ENCODE measurements at regions not wholly inside any gene's neighbourhood (a gene's known extent, or its start where the extent isn't known, plus 50 kb on each side); places are given as distances from the start of the nearest gene placed in this dataset.
"Not testable (repeated sequence)": the region's sequence is repeated elsewhere in the genome, so short reads cannot be mapped to it uniquely, and the experiment has no call there.

DNA sequence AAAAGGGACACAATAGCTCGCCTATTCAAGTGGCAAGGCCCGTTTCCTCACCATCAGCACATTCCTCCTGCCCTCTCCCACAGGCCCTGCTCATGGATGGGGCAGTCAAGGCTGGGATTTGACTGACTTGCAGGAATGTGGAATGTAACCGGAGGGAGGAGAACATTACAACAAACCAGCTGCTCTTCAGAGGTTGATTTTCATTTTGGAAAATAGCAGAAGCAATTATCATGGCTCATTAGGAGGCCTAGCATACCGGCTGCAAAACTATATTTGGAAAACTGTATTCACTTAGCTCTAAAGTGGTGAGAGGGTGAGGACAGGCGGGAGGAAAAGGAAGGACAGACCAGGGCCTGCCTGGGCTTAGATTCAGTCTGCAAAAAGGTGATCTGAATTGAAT is 283.7 kb downstream of the CD83 start:
- no peak for DNase-seq

DNA sequence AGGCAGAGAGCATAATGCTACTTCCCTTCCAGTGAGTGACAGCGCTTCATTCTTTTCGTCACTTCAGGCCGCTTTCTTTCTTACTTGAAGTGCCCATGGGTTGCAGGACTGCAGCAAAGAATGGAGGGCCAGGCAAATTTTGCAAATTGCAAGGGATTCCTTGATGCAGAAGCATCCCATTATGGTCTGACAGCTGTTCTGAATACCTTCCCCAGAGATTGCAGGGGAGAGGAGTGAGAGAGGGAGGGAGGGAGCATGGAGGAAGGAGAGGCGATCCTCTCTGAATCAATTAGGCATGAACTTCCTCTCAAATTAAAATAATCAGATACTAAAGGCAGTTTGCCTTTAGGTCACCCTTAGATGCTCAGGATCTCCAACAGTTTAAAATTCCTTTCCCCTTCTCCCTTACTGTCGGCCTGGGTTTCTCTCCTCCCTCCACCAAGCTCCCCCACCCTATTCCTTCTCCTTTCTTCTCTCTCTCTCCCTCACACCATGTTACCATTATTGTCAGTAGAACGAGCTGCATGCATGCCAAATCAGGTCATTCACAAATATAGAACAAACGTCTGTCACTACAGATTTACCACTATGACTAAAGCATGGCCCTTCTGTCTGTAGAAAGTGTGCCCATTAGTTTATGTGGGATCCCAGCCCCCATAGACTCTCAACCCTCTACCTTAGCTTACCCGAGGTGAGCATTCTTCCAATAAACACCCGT is 289.2 kb downstream of the CD83 start:
- no peak for DNase-seq

DNA sequence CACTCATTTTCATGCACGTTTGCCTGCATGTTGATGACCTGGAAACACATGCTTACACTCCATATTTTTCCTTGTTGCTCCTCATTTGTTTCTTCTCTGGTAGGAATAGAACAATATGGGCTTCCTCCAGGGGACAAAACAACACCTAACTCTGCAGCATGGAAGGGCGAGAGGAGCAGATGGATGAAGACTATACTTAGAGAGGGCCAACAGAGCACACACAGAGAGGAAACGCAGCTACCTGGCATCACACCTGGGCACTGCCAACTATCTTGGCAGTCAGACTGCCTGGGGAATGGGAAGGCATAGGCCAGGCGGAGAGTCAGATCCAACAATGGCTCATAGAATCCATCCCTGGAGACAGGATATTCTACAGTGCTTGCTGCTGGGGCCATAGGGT is 290.9 kb downstream of the CD83 start:
- DNase-seq = no peak

DNA sequence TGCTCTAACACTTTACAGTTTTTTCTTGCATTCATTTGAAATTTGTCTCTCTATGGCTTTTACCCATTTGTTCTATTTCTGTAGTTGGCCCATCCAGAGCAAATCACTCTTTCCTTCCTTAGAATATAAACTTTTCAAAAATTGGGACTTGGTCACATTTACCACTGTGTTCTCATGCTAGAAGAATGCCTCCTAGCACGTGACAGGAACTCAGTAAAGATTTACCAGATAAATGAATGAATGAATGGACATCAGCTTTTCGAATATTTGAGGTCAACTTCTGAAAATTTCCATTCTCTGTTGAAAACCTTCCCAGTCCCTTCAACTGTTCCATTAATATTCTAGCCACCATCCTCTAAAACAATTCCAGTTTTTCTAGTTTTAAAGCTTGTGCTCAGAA is 294.5 kb downstream of the CD83 start:
- no peak for DNase-seq

DNA sequence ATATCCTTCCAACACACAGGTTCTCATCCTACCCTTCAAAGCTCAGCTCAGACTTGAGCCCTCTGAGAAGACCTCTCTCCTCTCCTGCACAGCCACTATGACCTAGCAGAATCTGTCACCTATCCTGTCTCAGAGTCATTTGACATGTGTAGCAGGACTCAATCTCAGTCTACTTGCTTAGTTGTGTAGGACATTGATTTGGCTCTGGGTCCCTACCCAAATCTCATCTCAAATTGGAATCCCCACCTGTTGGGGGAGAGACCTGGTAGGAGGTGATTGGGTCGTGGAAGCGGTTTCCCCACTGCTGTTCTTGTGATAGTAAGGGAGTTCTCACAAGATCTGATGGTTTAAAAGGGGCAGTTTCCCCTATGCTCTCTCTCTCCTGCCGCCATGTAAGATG is 297.9 kb downstream of the CD83 start:
- DNase-seq = no peak

DNA sequence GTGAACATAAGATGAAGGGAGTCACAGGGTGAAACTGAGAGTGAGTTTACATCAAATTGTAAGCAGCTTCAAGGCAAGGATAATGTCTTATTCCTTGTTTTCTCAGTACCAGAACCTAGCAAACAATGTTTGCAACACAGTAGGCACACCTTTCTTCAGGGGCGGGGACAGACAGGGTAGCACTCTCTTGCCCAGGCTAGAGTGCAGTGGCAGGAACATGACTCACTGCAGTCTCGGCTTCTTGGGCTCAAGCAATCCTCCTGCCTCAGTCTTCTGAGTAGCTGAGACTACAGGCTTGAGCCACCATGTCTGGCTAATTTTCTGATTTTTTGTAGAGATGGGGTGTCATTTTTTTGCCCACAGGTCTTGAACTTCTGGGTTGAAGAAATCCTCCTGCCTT is 299.8 kb downstream of the CD83 start:
- DNase-seq = no peak

DNA sequence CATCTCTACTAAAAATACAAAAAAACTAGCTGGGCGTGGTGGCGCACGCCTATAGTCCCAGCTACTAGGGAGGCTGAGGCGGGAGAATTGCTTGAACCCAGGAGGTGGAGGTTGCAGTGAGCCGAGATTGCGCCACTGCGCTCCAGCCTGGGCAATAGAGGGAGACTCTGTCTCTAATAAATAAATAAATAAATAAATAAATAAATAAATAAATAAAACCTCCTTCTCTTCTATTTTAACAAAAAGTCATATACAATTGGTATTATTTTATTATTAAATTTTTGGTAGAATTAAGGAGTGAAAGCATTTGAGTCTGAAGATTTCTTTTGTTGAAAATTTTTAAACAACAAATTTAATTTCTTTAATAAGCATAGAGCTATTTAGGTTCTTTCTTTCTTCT is 301.7 kb downstream of the CD83 start:
- not testable (repeated sequence) for DNase-seq

DNA sequence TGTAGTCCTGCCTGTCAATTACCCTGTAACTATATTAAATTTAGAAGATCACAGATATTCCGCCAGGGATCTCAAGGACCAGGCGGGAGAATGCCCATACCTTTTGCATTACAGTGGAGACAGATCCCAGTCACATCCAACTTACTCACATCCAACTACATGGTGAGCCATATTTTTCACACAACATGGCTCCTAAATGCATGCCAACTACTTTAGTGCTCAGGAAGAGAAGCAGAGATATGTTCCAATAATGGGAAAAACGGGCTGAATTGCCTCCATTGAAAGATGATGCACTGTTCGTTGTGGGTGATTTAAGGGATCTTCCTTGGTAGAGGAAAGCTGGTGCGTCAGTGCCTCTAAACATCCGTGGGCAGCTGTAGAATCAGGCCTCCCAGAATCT is 304.5 kb downstream of the CD83 start:
- DNase-seq = no peak

DNA sequence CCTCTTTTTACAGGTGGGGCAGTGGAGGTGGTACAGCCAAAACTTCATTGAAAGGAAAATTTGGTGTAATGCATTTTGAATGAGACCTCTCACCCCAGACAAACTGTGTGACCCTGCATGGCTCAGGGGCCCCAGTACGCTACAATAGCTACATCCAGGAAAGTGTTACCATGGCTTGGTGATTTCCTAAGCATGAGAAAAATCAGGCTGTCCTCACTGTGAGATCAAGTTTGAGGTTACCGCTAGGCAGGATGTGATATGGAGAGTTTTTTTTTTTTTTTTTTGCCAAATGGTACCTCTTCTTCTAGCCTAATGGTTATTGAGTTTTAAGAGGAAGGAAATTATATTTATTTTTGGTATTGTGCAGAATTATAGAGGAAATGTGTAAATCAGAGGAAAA is 305.3 kb downstream of the CD83 start:
- DNase-seq = no peak

DNA sequence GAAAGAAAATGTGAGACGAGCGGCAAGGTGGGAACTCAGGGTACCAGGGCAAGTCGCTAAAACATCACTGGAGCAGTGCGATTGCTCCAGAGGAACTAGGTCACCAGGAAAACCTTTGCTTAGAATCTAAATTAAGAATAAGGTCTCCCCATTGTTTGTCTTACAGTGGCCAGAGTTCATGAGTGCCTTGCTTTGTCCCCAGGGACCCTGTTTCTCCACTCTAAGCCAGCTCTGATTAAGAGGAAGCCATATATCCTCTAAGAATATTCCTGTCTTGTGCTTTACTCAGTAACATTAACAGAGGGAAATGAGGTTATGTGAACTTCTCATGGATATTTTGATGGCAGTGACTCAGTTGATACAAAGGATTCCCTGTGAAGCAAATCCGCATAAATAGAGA is 305.8 kb downstream of the CD83 start:
- DNase-seq = no peak

DNA sequence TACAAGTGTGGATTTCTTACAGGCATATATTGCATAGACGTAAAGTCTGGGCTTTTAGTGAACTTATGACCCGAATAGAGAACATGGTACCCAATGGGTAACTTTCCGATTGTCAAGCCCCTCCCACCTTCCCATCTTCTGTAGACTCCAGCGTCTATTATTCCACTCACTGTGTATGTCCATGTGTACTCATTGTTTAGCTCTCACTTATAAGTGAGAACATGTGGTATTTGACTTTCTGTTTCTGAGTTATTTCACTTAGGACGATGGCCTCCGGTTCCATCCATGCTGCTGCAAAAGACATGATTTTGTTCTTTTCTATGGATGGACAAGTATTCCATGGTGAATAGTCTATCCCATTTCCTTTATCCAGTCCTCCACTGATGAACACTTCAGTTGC is 306.4 kb downstream of the CD83 start:
- no peak for DNase-seq

DNA sequence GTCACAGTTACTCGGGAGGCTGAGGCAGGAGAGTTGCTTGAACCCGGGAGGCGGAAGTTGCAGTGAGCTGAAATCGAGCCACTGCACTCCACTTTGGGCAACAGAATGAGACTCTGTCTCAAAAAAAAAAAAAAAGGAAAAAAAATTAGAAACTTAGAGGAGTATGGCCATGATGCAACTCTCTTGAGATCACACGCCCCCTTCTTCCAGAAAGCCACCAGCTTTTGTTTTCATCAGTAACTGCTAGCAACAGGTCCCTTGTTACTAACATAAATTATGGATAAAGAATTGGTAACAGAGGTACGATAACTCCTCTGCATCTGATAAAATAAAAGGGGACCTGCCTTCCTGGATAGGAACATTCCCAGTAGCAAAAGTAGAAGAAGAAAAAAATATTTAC is 308.2 kb downstream of the CD83 start:
- DNase-seq = no peak

DNA sequence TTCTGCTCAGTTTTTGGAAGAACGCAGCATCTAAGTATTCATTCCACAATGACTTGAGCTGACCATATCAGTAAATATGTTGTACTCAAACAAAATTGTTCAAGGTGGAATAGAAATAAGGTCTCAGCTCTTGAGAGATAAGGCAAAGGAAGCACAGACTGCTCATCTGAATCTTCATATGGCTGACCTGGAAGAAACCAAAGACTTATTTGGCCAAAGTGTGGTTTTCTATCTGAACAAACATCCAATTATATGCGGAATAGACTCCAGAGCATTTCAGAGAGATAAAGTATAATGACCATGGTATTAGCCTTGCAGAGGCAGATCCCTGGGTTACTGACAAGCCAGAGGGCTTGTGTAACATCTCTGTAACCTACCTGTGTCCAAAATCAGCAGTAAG is 308.7 kb downstream of the CD83 start:
- DNase-seq = no peak

DNA sequence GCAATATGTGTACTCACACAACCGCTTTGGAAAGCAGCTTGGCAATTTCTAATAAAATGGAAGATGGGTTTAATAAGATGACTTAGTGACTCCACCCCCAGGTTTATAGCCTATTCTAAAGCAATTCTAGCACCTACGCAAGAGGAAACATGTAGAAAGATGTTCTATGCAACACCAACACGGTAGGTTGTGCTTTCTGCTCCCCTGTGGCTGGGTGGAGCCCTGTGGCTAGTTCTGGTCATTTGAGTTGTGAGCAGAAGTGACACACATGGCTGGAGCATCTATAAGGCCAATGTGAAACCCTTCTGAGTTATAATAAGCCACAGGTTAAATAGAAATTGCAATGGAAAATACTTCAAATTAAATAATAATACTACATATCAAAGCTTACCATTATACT is 310.7 kb downstream of the CD83 start:
- no peak for DNase-seq

DNA sequence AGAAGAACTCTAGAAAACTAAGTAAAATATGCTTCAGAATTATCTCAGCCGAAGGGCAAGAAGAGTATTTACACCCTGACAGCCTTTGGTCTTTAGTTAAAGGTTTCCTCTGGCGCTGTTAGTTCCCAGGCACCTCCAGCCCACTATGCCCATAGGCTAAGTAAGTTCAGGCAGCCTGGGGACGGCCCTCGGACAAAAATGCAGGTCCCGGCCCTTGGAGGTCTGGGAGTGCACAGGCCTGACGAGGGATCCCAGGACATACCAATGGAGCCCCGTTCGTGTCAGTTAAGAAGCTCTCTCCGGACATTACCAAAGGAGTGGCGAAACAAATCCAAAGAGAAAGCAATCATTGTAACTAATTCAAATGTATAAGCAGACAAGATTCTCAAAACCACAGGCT is 311.8 kb downstream of the CD83 start:
- no peak for DNase-seq

DNA sequence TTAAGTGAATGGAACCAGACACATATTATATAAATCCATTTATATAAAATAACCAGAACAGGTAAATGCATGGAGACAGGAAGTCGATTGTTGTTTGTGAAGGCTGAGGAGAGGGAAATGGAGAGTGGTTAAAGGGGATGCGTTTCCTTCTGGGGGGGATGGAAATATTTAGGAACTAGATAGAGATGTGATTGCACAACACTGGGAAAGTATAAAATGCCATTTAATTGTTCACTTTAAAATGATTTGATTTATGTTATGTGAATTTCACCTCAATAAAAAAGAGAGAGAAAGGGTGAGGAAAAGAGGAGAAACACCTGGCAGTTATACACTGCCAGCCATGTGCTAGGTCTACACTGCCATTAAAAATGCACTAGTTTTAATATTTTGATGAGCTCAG is 312.6 kb downstream of the CD83 start:
- no peak for DNase-seq

DNA sequence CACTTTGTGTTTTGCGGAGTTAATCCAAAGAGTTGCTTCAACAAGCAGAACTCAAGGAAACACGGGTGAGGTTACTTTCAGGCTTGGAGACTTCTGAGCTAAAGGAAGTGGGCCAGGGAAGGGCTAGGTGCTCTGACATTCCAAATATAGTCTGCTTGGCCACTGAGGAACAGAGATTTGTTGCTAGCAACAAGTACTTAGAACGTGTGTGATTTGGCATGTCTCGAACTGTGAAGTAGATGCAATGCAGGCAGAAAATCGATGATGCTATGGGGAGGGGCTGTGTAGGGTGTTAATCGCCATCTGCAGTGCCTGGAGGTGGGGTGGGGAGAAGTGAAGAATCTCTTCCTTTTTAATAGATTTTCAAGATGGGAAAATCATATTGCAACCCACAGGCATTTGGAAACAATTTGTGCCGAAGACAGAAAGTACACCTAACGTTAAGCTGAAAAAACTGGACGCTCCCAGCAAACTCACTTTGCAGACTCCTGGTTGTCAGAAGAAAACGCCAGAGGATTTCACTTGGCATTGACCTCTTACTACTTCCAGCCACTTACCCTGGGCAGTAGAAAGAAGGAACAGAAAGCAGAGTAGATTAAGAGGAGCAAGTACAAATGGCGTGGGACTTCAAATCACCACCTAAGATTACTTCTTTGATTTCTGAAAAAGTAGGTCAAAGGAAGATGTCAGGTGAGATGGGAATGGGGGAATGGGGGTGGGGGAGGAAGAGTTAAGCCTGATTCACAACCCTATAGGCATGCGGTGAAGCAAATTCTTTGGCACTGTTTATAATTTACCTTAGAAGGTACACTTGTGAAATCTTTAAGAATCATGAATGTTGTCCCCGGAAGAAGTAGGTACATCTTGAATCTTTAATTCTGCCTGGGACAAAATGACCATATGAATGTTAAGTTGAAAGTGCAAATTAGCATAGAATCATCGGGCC is 314.1 kb downstream of the CD83 start:
- no peak for DNase-seq

DNA sequence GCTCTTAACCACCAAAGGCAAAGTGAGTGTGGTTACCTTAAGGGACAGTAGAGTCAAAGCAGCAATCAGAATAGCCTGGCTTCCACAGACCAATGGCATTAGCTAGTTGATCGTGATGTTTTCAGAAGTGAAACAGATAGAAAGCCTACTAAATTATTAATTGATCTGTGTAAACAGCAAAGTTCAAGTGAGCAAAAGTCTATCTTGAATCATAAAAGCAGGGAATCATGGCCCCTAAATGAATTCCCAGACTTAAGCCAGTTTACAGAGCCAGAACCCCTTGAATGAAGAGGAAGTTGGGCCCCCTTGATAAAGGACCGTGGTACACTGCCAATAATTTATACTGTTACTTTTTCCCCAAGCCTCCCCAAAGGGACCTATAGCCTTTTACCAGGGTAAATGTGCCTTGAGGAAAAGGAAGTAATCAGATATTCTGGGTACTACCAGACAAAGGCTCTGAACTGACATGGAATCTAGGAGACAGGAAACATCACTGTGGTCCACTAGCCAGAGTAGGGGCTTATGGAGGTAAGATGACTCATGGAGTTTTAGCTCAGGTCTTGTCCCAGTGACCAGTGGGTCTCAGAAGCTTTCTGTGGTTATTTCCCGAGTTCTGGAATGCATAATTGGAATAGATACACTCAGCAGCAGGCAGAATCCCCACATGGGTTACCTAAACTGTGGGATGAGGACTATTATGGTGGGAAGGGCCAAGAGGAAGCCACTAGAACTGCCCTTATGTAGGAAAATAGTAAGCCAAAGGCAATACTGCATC is 317.5 kb downstream of the CD83 start:
- DNase-seq = no peak

DNA sequence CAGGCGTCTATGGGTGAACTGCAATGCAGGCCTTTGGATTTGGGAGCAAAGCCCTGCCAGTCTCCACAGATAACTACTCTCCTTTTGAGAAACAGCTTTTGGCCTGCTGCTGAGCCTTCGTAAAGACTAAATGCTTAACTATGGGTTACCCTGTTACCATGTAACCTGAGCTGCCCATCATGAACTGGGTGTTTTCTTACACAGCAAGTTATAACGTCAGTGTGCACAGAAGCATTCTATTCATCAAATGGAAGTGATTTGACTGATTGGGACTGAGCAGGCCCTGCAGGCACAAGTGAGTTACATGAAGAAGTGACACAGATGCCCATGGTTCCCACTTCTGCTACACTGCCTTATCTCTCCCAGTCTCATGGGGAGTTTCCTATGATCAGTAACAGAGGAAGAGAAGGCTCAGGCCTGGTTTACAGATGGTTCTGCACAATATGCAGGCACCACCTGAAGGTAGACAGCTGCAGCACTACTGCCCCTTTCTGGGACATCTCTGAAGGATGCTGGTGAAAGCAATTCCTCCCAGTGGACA is 319.1 kb downstream of the CD83 start:
- no peak for DNase-seq

DNA sequence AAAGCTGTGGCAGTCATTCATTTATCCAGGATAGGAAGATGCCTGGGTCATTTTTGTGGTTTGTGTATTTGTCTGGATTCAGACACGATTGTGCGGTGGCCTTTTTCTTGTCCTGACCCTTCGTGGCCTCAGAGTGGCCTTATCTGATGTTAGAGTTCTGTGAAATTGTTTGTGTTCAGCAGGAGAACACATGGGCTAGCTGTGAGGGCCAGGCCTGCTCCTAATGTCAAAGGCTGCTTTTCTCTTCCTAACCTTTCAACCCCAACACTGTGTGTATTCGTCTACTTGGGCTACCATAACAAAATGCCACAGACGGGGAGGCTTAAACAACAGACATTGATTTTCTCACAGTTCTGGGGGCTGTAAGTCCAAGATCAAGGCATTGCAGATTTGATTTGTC is 321.8 kb downstream of the CD83 start:
- no peak for DNase-seq

DNA sequence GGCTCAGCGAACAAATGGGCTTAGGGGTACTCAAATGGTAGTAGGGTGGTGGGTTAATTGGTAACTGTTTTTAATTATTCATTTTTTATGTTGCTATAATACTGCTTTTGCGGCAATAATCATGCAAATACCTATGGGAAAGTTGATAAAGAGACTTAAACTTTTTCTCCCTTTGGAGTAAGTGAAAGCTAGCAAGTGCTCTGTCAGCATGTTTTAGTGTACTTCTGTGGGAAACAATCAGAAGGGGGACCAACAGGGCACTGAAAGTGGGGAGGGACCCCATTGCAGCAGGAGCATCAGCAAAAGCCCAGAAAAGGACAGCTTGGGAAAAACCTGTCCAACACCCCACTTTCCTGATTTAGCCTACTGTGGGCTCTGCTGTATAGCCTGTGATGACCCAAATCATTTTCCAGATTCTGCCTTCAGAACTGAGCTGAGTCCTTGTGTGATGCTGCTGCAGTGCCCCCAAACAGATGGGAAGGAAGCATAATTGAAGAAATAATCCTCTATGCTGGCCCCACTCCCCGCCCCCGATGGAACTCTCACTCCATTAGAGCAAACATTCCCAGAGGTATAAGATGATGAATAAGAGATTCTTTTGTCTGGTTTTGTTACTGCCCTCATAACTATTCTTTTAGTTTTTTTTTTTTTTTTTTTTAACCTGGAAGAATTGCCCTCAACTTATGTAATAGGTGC is 322.8 kb downstream of the CD83 start:
- no peak for DNase-seq

DNA sequence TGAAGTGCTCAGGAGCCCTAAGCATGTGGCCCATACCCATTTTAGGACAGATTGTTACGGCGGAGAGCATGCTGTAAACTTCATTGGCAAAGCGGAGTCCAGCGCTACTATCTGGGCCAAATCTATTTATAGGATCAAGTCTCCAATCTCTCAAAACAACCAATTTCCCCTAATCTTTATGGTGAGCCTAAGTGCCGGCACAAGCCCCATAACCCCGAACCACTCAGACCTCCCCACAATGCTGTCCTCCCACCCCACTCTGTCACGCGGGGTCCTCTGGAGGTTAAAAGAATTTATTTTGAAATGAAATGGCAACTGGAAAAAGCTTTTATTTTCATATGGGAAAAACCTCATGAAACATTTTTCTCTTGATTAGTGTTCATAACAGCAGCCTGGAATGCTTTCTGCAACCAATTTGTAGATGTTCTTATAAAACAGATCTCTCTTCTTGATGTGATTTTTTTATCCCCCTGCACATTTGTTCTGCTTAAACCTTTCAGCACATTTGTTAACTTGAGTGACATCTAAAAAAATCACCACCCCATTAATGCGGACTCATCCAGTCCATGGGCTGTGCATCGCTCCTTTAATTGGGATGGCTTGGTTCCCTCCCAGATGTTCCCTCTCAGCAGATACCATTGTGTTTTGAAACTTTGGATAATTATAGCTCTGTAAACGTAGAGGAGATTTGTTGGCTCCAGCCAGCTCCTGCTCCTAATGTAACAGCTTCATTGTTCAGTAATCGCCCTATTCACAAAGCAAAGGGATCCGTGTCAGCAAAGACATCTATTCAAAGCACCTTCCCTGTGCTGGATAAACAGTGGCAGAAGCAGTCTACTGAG is 323.6 kb downstream of the CD83 start:
- DNase-seq = no peak

Data from activated CD4-positive, alpha-beta T cell treated with anti-CD3 and anti-CD28 coated beads for 4 hours (primary cell).